ENCODE measurements at regions not wholly inside any gene's neighbourhood (a gene's known extent, or its start where the extent isn't known, plus 50 kb on each side); places are given as distances from the start of the nearest gene placed in this dataset.
A peak's percentile ranks its signal among the peaks of the same experiment; 100 is the strongest.
"Not testable (repeated sequence)": the region's sequence is repeated elsewhere in the genome, so short reads cannot be mapped to it uniquely, and the experiment has no call there.

- no peak for DNase-seq (ENCODE audit: low spot score)
Measured at GRCh38 chr3:153910387-153910786, 210.8 kb upstream of the ARHGEF26 start.

GRCh38 chr3:153911116-153911515, 210.1 kb upstream of the ARHGEF26 start:
- no peak for DNase-seq (ENCODE audit: low spot score)

GRCh38 chr3:153919773-153920172, 201.4 kb upstream of the ARHGEF26 start:
- no peak for DNase-seq (ENCODE audit: low spot score)

- no peak for DNase-seq (ENCODE audit: low spot score)
Measured at GRCh38 chr3:153921826-153922225, 199.4 kb upstream of the ARHGEF26 start.

- no peak for DNase-seq (ENCODE audit: low spot score)
Measured at GRCh38 chr3:153925841-153926514, 195.2 kb upstream of the ARHGEF26 start.

GRCh38 chr3:153927107-153927506, 194.1 kb upstream of the ARHGEF26 start:
- peak; percentile 47 for DNase-seq (ENCODE audit: low spot score)

GRCh38 chr3:153928851-153929250, 192.3 kb upstream of the ARHGEF26 start:
- DNase-seq (ENCODE audit: low spot score) = no peak

GRCh38 chr3:153933481-153933880, 187.7 kb upstream of the ARHGEF26 start:
- not testable (repeated sequence) for DNase-seq (ENCODE audit: low spot score)

- DNase-seq (ENCODE audit: low spot score) = no peak
Measured at GRCh38 chr3:153944084-153944483, 177.1 kb upstream of the ARHGEF26 start.

GRCh38 chr3:153951276-153951675, 169.9 kb upstream of the ARHGEF26 start:
- no peak for DNase-seq (ENCODE audit: low spot score)

GRCh38 chr3:153952091-153952490, 169.1 kb upstream of the ARHGEF26 start:
- DNase-seq (ENCODE audit: low spot score) = no peak

GRCh38 chr3:153956613-153957012, 164.6 kb upstream of the ARHGEF26 start:
- no peak for DNase-seq (ENCODE audit: low spot score)

- no peak for DNase-seq (ENCODE audit: low spot score)
Measured at GRCh38 chr3:153957421-153957820, 163.8 kb upstream of the ARHGEF26 start.

- DNase-seq (ENCODE audit: low spot score) = no peak
Measured at GRCh38 chr3:153958635-153959595, 162.3 kb upstream of the ARHGEF26 start.

- no peak for DNase-seq (ENCODE audit: low spot score)
Measured at GRCh38 chr3:153960458-153961074, 160.6 kb upstream of the ARHGEF26 start.

GRCh38 chr3:153961494-153961893, 159.7 kb upstream of the ARHGEF26 start:
- DNase-seq (ENCODE audit: low spot score) = no peak

GRCh38 chr3:153963012-153963411, 158.2 kb upstream of the ARHGEF26 start:
- no peak for DNase-seq (ENCODE audit: low spot score)

GRCh38 chr3:153967260-153967659, 153.9 kb upstream of the ARHGEF26 start:
- no peak for DNase-seq (ENCODE audit: low spot score)

GRCh38 chr3:153970047-153970446, 151.1 kb upstream of the ARHGEF26 start:
- no peak for DNase-seq (ENCODE audit: low spot score)

- DNase-seq (ENCODE audit: low spot score) = no peak
Measured at GRCh38 chr3:153970741-153971347, 150.3 kb upstream of the ARHGEF26 start.

- no peak for DNase-seq (ENCODE audit: low spot score)
Measured at GRCh38 chr3:153972862-153973261, 148.3 kb upstream of the ARHGEF26 start.

- DNase-seq (ENCODE audit: low spot score) = no peak
Measured at GRCh38 chr3:153973722-153974265, 147.4 kb upstream of the ARHGEF26 start.
